ENCODE measurements at regions not wholly inside any gene's neighbourhood (a gene's known extent, or its start where the extent isn't known, plus 50 kb on each side); places are given as distances from the start of the nearest gene placed in this dataset.

GRCh38 chr20:48278961-48279481 lies 493.7 kb upstream of the SULF2 start:
- TF ChIP-seq SPI1 (IDR thresholded peaks at IDR 0.05; ENCODE audit: borderline replicate concordance, low read depth) (no peak), REST (IDR thresholded peaks at IDR 0.05; ENCODE audit: insufficient replicate concordance, low read depth) (no peak), GABPA (IDR thresholded peaks at IDR 0.05; ENCODE audit: low read depth) (no peak), CTCF (IDR thresholded peaks at IDR 0.05; ENCODE audit: insufficient read depth, low read length) (no peak), POLR2AphosphoS5 (IDR thresholded peaks at IDR 0.05; ENCODE audit: low read depth) (no peak)
- Histone ChIP-seq H3K27me3 (ENCODE audit: insufficient read depth, poor library complexity, severe bottlenecking) (no peaks in the 10 kb centered on the region), H3K27ac (replicated peaks) (no peak overlapping the region), H3K4me3 (replicated peaks; ENCODE audit: insufficient read depth, low read length) (no peak overlapping the region)
- DNase-seq (ENCODE audit: low read depth in 1 of 2, low spot score in 1 of 2), result no peak

- Histone ChIP-seq H3K4me3 (replicated peaks; ENCODE audit: insufficient read depth, low read length) (no peak overlapping the region), H3K27ac (replicated peaks) (no peak overlapping the region), H3K27me3 (ENCODE audit: insufficient read depth, poor library complexity, severe bottlenecking) (no peaks in the 10 kb centered on the region)
- DNase-seq (ENCODE audit: low read depth in 1 of 2, low spot score in 1 of 2), result no peak
- TF ChIP-seq REST (IDR thresholded peaks at IDR 0.05; ENCODE audit: insufficient replicate concordance, low read depth) (no peak), CTCF (IDR thresholded peaks at IDR 0.05; ENCODE audit: insufficient read depth, low read length) (no peak), SPI1 (IDR thresholded peaks at IDR 0.05; ENCODE audit: borderline replicate concordance, low read depth) (no peak), POLR2AphosphoS5 (IDR thresholded peaks at IDR 0.05; ENCODE audit: low read depth) (no peak), GABPA (IDR thresholded peaks at IDR 0.05; ENCODE audit: low read depth) (no peak)
Measured at GRCh38 chr20:48277266-48277665, 492.0 kb upstream of the SULF2 start.

GRCh38 chr20:48276021-48276342 lies 490.7 kb upstream of the SULF2 start:
- Histone ChIP-seq H3K27ac (replicated peaks) (no peak overlapping the region), H3K27me3 (ENCODE audit: insufficient read depth, poor library complexity, severe bottlenecking) (no peaks in the 10 kb centered on the region), H3K4me3 (replicated peaks; ENCODE audit: insufficient read depth, low read length) (no peak overlapping the region)
- TF ChIP-seq POLR2AphosphoS5 (IDR thresholded peaks at IDR 0.05; ENCODE audit: low read depth) (no peak), REST (IDR thresholded peaks at IDR 0.05; ENCODE audit: insufficient replicate concordance, low read depth) (no peak), SPI1 (IDR thresholded peaks at IDR 0.05; ENCODE audit: borderline replicate concordance, low read depth) (no peak), GABPA (IDR thresholded peaks at IDR 0.05; ENCODE audit: low read depth) (no peak), CTCF (IDR thresholded peaks at IDR 0.05; ENCODE audit: insufficient read depth, low read length) (no peak)
- no peak for DNase-seq (ENCODE audit: low read depth in 1 of 2, low spot score in 1 of 2)
